CD14-positive monocyte (primary cell): ENCODE measurements at regions not wholly inside any gene's neighbourhood (a gene's known extent, or its start where the extent isn't known, plus 50 kb on each side); places are given as distances from the start of the nearest gene placed in this dataset.

Experiments used
- DNase-seq, 3 donors: peaks; one replicate each; pipeline ENCODE4 v3.0.0-alpha.2; 2011 to 2022
- H2AFZ ChIP-seq: 2 replicates; pipeline ENCODE4 v1.6.0; 2012; ENCODE audit warnings: mild to moderate bottlenecking, low read depth, low read length, inconsistent platforms; ENCODE audit not compliant: insufficient read depth, poor library complexity, severe bottlenecking
- H3K27ac ChIP-seq, 2 donors: 1 replicate in 1 of 2; 2 replicates in 1 of 2; pipeline ENCODE4 v1.5.1; 2012 to 2013; ENCODE audit warnings: low read length in 2 of 2, control low read depth in 1 of 2, inconsistent platforms in 1 of 2, low read depth in 1 of 2, mild to moderate bottlenecking in 1 of 2
- H3K27me3 ChIP-seq, 2 donors: one replicate each; pipeline versions ENCODE4 v1.6.0 to v1.6.1; 2011 to 2013; ENCODE audit warnings: low read length in 2 of 2; ENCODE audit not compliant: control insufficient read depth in 2 of 2, insufficient read depth in 2 of 2
- H3K36me3 ChIP-seq, 2 donors: replicated peaks in 1 of 2; 1 replicate in 1 of 2; 2 replicates in 1 of 2; pipeline versions ENCODE4 v1.5.1 to v1.6.1; 2012 to 2013; ENCODE audit warnings: low read length in 2 of 2, control low read depth in 1 of 2, inconsistent platforms in 1 of 2, mild to moderate bottlenecking in 1 of 2; ENCODE audit not compliant: insufficient read depth in 2 of 2, control insufficient read depth in 1 of 2
- H3K4me1 ChIP-seq, 2 donors: 1 replicate in 1 of 2; 2 replicates in 1 of 2; pipeline versions ENCODE4 v1.5.1 to v1.6.1; 2012 to 2013; ENCODE audit warnings: low read length in 2 of 2, control low read depth in 1 of 2, inconsistent platforms in 1 of 2, mild to moderate bottlenecking in 1 of 2, moderate library complexity in 1 of 2; ENCODE audit not compliant: insufficient read depth in 2 of 2, control insufficient read depth in 1 of 2
- H3K4me2 ChIP-seq: replicated peaks from 2 replicates; pipeline ENCODE3; 2012; ENCODE audit warnings: low read length, moderate library complexity, mild to moderate bottlenecking; ENCODE audit not compliant: poor library complexity, severe bottlenecking; ENCODE audit errors: extremely low read depth
- H3K4me3 ChIP-seq, 3 experiments: fragments of 200-600 bp in 1 of 3; sonication (generic) in 1 of 3; replicated peaks in 1 of 3; 1 replicate in 2 of 3; 2 replicates in 1 of 3; pipeline ENCODE4 v1.5.1; 2011 to 2013; ENCODE audit warnings: low read length in 3 of 3, mild to moderate bottlenecking in 3 of 3, control low read depth in 2 of 3, low read depth in 2 of 3, inconsistent platforms in 1 of 3, moderate library complexity in 1 of 3
- H3K79me2 ChIP-seq: 2 replicates; pipeline ENCODE4 v1.6.0; 2012; ENCODE audit warnings: mild to moderate bottlenecking, control low read depth, inconsistent platforms, low read length, moderate library complexity; ENCODE audit not compliant: insufficient read depth
- H3K9ac ChIP-seq: 2 replicates; pipeline ENCODE4 v1.6.0; 2017; ENCODE audit warnings: low read length, mild to moderate bottlenecking; ENCODE audit not compliant: insufficient read depth, poor library complexity, severe bottlenecking
- H3K9me3 ChIP-seq, 2 donors: replicated peaks in 1 of 2; 1 replicate in 1 of 2; 2 replicates in 1 of 2; pipeline versions ENCODE4 v1.5.1 to v1.6.1; 2012 to 2013; ENCODE audit warnings: low read length in 2 of 2, control low read depth in 1 of 2; ENCODE audit not compliant: control insufficient read depth in 1 of 2, insufficient read depth in 1 of 2
- H4K20me1 ChIP-seq: 2 replicates; pipeline ENCODE4 v1.6.0; 2012; ENCODE audit warnings: mild to moderate bottlenecking, low read length, control low read depth, moderate library complexity; ENCODE audit not compliant: insufficient read depth
- H3K27ac Mint-ChIP-seq, 7 donors: one replicate each; pipeline ENCODE4 v1.8.0; 2020; ENCODE audit warnings: mild to moderate bottlenecking in 7 of 7, mixed read lengths in 7 of 7, moderate library complexity in 6 of 7, inconsistent platforms in 2 of 7
- H3K27me3 Mint-ChIP-seq, 3 donors: one replicate each; pipeline ENCODE4 v1.8.0; 2021 to 2022; ENCODE audit warnings: low read depth in 3 of 3, mild to moderate bottlenecking in 3 of 3, mixed read lengths in 3 of 3, moderate library complexity in 3 of 3, inconsistent platforms in 1 of 3
- H3K36me3 Mint-ChIP-seq, 2 donors: one replicate each; pipeline ENCODE4 v1.8.0; 2020; ENCODE audit warnings: mixed read lengths in 2 of 2, inconsistent platforms in 1 of 2, mild to moderate bottlenecking in 1 of 2
- H3K4me1 Mint-ChIP-seq: one replicate; pipeline ENCODE4 v1.8.0; 2020; ENCODE audit warnings: mild to moderate bottlenecking, mixed read lengths
- H3K4me3 Mint-ChIP-seq, 2 donors: one replicate each; pipeline ENCODE4 v1.8.0; 2020; ENCODE audit warnings: mild to moderate bottlenecking in 2 of 2, mixed read lengths in 2 of 2, moderate library complexity in 1 of 2
- H3K9me3 Mint-ChIP-seq, 7 donors: one replicate each; pipeline ENCODE4 v1.8.0; 2020 to 2022; ENCODE audit warnings: mixed read lengths in 7 of 7, mild to moderate bottlenecking in 6 of 7, moderate library complexity in 6 of 7, inconsistent platforms in 2 of 7
- WGBS: methylation state at CpG from one replicate; pipeline ENCODE4 v1.1.5; 2013; ENCODE audit warnings: missing lambda C conversion rate; ENCODE audit not compliant: insufficient coverage; 5-methylcytosine and 5-hydroxymethylcytosine counted together
- intact Hi-C, 2 donors: fragments of 100-400 bp; cut with micrococcal nuclease; formaldehyde crosslinking; loops; one replicate each; pipeline versions ENCODE4 v1.15.0 to v1.15.1; 2023
- TF ChIP-seq, protein P1 (sequence below): fragments of 200-600 bp; IDR thresholded peaks from one replicate; pipeline ENCODE4 v1.8.0; 2022; ENCODE audit warnings: antibody characterized with exemption, mild to moderate bottlenecking

- Mint-ChIP-seq H3K27me3 (peaks cover 0 to 3% (median 1%) of the 10 kb centered on the region in 3 donors), H3K36me3 (no peaks in the 10 kb centered on the region), H3K9me3 (peaks cover 0 to 12% (median 7%) of the 10 kb centered on the region in 7 donors), H3K4me1 (no peaks in the 10 kb centered on the region), H3K4me3 (no peak overlapping the region), H3K27ac (no peak overlapping the region)
- H2AFZ ChIP-seq: no peak overlapping the region
- H4K20me1 ChIP-seq: no peaks in the 10 kb centered on the region
- H3K79me2 ChIP-seq: no peaks in the 10 kb centered on the region
- no peaks in the 10 kb centered on the region for H3K4me1 ChIP-seq
- H3K27ac ChIP-seq: no peak overlapping the region
- TF ChIP-seq, protein P1, sequence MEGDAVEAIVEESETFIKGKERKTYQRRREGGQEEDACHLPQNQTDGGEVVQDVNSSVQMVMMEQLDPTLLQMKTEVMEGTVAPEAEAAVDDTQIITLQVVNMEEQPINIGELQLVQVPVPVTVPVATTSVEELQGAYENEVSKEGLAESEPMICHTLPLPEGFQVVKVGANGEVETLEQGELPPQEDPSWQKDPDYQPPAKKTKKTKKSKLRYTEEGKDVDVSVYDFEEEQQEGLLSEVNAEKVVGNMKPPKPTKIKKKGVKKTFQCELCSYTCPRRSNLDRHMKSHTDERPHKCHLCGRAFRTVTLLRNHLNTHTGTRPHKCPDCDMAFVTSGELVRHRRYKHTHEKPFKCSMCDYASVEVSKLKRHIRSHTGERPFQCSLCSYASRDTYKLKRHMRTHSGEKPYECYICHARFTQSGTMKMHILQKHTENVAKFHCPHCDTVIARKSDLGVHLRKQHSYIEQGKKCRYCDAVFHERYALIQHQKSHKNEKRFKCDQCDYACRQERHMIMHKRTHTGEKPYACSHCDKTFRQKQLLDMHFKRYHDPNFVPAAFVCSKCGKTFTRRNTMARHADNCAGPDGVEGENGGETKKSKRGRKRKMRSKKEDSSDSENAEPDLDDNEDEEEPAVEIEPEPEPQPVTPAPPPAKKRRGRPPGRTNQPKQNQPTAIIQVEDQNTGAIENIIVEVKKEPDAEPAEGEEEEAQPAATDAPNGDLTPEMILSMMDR: no peak
- no peaks in the 10 kb centered on the region for H3K9me3 ChIP-seq
- H3K36me3 ChIP-seq: no peaks in the 10 kb centered on the region
- H3K4me2 ChIP-seq: no peak overlapping the region
- DNase-seq: no peak
- no peaks in the 10 kb centered on the region for H3K27me3 ChIP-seq
- no CpG with 5 or more reads among the region's 2 CpGs for WGBS
- H3K9ac ChIP-seq: no peak overlapping the region
- intact Hi-C loops: no loop called here
- H3K4me3 ChIP-seq: no peak overlapping the region
Measured at GRCh38 chr3:181805703-181806102, 94.0 kb downstream of the SOX2 start.

- Mint-ChIP-seq H3K36me3 (no peaks in the 10 kb centered on the region), H3K4me3 (no peak overlapping the region), H3K9me3 (peaks cover 0 to 14% (median 6%) of the 10 kb centered on the region in 7 donors), H3K27ac (no peak overlapping the region), H3K4me1 (no peaks in the 10 kb centered on the region), H3K27me3 (peaks cover 0 to 4% (median 3%) of the 10 kb centered on the region in 3 donors)
- Histone ChIP-seq H3K4me2 (no peak overlapping the region), H2AFZ (no peak overlapping the region), H3K79me2 (no peaks in the 10 kb centered on the region), H3K9ac (no peak overlapping the region), H3K27me3 (no peaks in the 10 kb centered on the region), H3K27ac (no peak overlapping the region), H3K4me1 (no peaks in the 10 kb centered on the region), H3K9me3 (peaks cover 0 to 7% of the 10 kb centered on the region in 2 donors), H3K4me3 (no peak overlapping the region), H3K36me3 (no peaks in the 10 kb centered on the region), H4K20me1 (no peaks in the 10 kb centered on the region)
- TF ChIP-seq, protein P1: no peak
- no peak for DNase-seq
- intact Hi-C loops: no loop called here
- whole genome bisulfite sequencing: 89% methylated on average over 3 of the region's 5 CpGs
Measured at GRCh38 chr3:181808053-181808452, 96.3 kb downstream of the SOX2 start.
